ENCODE measurements at regions not wholly inside any gene's neighbourhood (a gene's known extent, or its start where the extent isn't known, plus 50 kb on each side); places are given as distances from the start of the nearest gene placed in this dataset.

DNA sequence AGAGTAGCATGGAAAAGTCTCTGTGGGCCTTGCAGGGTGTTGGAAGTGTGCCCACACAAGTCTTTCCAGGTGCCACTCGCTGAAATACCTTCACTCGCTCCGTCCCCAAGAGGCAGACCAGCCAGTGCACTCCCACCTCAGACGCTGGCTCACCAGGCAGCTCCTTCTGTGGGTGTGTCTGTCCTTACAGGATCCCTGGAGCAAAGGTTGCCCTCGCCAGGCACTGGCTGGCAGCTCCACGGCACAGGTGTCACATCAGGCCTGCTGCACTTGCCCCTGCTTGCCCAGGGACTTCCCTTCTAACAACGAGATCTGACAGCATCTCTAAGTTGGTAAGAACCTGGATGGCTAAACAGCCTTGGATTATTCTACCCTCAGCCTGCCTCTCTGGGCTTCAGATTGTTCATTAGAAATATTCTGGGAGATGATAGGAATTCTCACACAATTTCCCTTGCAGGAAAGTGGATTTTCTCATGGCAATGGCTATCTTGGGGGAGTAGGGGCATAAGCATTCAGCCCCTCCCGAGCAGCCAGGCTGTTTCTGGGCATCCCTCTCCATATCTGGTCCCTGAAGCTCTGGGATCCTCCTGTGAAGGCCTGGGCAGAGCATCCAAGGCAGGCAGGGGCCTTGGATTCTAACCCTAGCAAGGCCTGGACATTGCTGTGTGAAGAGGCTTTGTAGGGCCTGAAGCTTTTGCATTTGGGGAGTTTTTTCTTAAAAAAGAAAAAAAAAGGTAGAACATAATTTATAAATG, 262.1 kb downstream of the MYCN start:
- 86% methylated on average over 8 of the region's 8 CpGs; no CpG with 5 or more reads in 1 of the 2 experiments for WGBS, 2 experiments (ENCODE audit: extremely low coverage in 1 of 2, insufficient coverage in 1 of 2, insufficient read length in 1 of 2, insufficient replicate concordance in 2 of 2, low coverage in 1 of 2, low lambda C conversion rate in 2 of 2, missing lambda C conversion rate in 1 of 2)
- no peak overlapping the region for H3K4ac ChIP-seq (replicated peaks; ENCODE audit: insufficient read length, low read depth, low read length)
- no peaks in the 10 kb centered on the region for H3K79me2 ChIP-seq (ENCODE audit: control insufficient read depth in 1 of 2, insufficient read depth in 2 of 2, low read length in 2 of 2)
- no peak overlapping the region for H4K5ac ChIP-seq (ENCODE audit: insufficient read length, low read depth, low read length)
- no peak overlapping the region for H2BK20ac ChIP-seq (ENCODE audit: low read length)
- FAIRE-seq (no peak), DNase-seq (ENCODE audit: low read depth in 1 of 2, low spot score in 2 of 2) (no peak)
- H3K23me2 ChIP-seq (ENCODE audit: low read depth, low read length), result no peaks in the 10 kb centered on the region
- H3K56ac ChIP-seq (replicated peaks; ENCODE audit: insufficient read length, low read depth, low read length), result no peak overlapping the region
- no peaks in the 10 kb centered on the region; the same call in 1 of the 2 replicates for H3K79me1 ChIP-seq (ENCODE audit: low read depth, low read length)
- H2BK15ac ChIP-seq (ENCODE audit: low read length), result no peak overlapping the region
- no peak overlapping the region for H2AFZ ChIP-seq (ENCODE audit: low read length)
- no peak overlapping the region for H3K9ac ChIP-seq (replicated peaks in 1 of 4; ENCODE audit: extremely low read depth in 1 of 4, low read depth in 3 of 4, low read length in 3 of 4)
- H3K23ac ChIP-seq (ENCODE audit: insufficient read length), result no peak overlapping the region
- H2AK5ac ChIP-seq (ENCODE audit: low read depth, low read length), result no peak overlapping the region
- H3K27me3 ChIP-seq (replicated peaks in 1 of 4; ENCODE audit: control insufficient read depth in 3 of 4, extremely low read depth in 1 of 4, insufficient read depth in 3 of 4, low read length in 3 of 4), result no peaks in the 10 kb centered on the region
- H3K36me3 ChIP-seq (ENCODE audit: control insufficient read depth in 2 of 4, insufficient read depth in 4 of 4, low read length in 3 of 4), result no peaks in the 10 kb centered on the region
- no peaks in the 10 kb centered on the region for H4K20me1 ChIP-seq (replicated peaks in 1 of 2; ENCODE audit: control insufficient read depth in 1 of 2, insufficient read depth in 2 of 2, low read length in 2 of 2)
- no peak overlapping the region for H2BK5ac ChIP-seq (ENCODE audit: low read depth, low read length)
- no peak overlapping the region for H3K18ac ChIP-seq (ENCODE audit: extremely low read depth, low read length)
- no peak overlapping the region for H3K4me2 ChIP-seq (ENCODE audit: insufficient read depth in 1 of 2, low read depth in 2 of 2, low read length in 2 of 2)
- no peaks in the 10 kb centered on the region for H3K9me3 ChIP-seq (ENCODE audit: insufficient read depth in 2 of 2, low read depth in 1 of 2, low read length in 1 of 2)
- no peak overlapping the region for H4K8ac ChIP-seq (ENCODE audit: extremely low read depth, insufficient read depth, low read length)
- H2BK120ac ChIP-seq (replicated peaks; ENCODE audit: low read depth, low read length), result no peak overlapping the region
- no peak overlapping the region for H3K14ac ChIP-seq (ENCODE audit: insufficient read length)
- no peak overlapping the region for H3K27ac ChIP-seq (ENCODE audit: low read depth, low read length)
- peaks cover 0 to 2% (median under 1%) of the 10 kb centered on the region in 4 experiments; a peak in 4 of 7 replicates for H3K4me1 ChIP-seq (replicated peaks in 1 of 4; ENCODE audit: control insufficient read depth in 3 of 4, insufficient read depth in 4 of 4, low read length in 3 of 4)
- no peak overlapping the region for H2BK12ac ChIP-seq (ENCODE audit: low read depth, low read length)
- no peak overlapping the region for H4K91ac ChIP-seq (replicated peaks; ENCODE audit: insufficient read length, low read length)
- ChIA-PET CTCF (ENCODE audit: partially characterized antibody) (interaction anchor here (1.5 to 1.8 kb wide), 2 partner anchors 15 to 16 kb away, joined by 4 to 9 read pairs; no protein-coding TSS in a partner anchor), POLR2A (ENCODE audit: partially characterized antibody) (no interaction called here)
- H3K4me3 ChIP-seq (ENCODE audit: extremely low read depth in 1 of 4, insufficient read depth in 2 of 4, low read depth in 3 of 4, low read length in 4 of 4), result no peak overlapping the region
- TF ChIP-seq SAP30 (IDR thresholded peaks at IDR 0.05; ENCODE audit: insufficient read depth, insufficient replicate concordance, low read length) (no peak), GABPA (IDR thresholded peaks at IDR 0.05; ENCODE audit: borderline replicate concordance, insufficient read depth, low read length) (no peak), BACH1 (IDR thresholded peaks at IDR 0.05; ENCODE audit: low read length) (no peak), KDM5A (IDR thresholded peaks at IDR 0.05; ENCODE audit: low read length) (no peak), JUND (IDR thresholded peaks at IDR 0.05; ENCODE audit: low read length) (no peak), TAF1 (IDR thresholded peaks at IDR 0.05; ENCODE audit: low read depth, low read length) (no peak), SIX5 (IDR thresholded peaks at IDR 0.05; ENCODE audit: low read depth, low read length) (no peak), CBX5 (IDR thresholded peaks at IDR 0.05; ENCODE audit: low read depth, low read length) (no peak), SIRT6 (IDR thresholded peaks at IDR 0.05; ENCODE audit: low read length) (no peak), TBP (IDR thresholded peaks at IDR 0.05; ENCODE audit: low read depth, low read length) (no peak)
- TF ChIP-seq, protein P1, sequence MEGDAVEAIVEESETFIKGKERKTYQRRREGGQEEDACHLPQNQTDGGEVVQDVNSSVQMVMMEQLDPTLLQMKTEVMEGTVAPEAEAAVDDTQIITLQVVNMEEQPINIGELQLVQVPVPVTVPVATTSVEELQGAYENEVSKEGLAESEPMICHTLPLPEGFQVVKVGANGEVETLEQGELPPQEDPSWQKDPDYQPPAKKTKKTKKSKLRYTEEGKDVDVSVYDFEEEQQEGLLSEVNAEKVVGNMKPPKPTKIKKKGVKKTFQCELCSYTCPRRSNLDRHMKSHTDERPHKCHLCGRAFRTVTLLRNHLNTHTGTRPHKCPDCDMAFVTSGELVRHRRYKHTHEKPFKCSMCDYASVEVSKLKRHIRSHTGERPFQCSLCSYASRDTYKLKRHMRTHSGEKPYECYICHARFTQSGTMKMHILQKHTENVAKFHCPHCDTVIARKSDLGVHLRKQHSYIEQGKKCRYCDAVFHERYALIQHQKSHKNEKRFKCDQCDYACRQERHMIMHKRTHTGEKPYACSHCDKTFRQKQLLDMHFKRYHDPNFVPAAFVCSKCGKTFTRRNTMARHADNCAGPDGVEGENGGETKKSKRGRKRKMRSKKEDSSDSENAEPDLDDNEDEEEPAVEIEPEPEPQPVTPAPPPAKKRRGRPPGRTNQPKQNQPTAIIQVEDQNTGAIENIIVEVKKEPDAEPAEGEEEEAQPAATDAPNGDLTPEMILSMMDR (IDR thresholded peaks at IDR 0.05; ENCODE audit: control extremely low read depth in 1 of 3, insufficient read depth in 1 of 3, low read depth in 1 of 3, low read length in 3 of 3), result no peak

Data from H1 (cell line).